Mammary epithelial cell (primary cell): ENCODE measurements at regions not wholly inside any gene's neighbourhood (a gene's known extent, or its start where the extent isn't known, plus 50 kb on each side); places are given as distances from the start of the nearest gene placed in this dataset.

Experiments
- EZH2 ChIP-seq: IDR thresholded peaks from 2 replicates; pipeline ENCODE4 v1.6.1; 2012; ENCODE audit warnings: low read length, inconsistent platforms, borderline replicate concordance
- TF ChIP-seq, protein P1 (sequence below), 2 donors: IDR thresholded peaks in 1 of 2; conservative IDR thresholded peaks in 1 of 2; 2 replicates each; pipeline ENCODE4 v1.5.1; 2011 to 2012; ENCODE audit warnings: inconsistent platforms in 2 of 2, low read length in 2 of 2, mild to moderate bottlenecking in 2 of 2, control low read depth in 1 of 2, low read depth in 1 of 2; ENCODE audit not compliant: insufficient read depth in 1 of 2; ENCODE audit errors: extremely low read depth in 1 of 2

DNA sequence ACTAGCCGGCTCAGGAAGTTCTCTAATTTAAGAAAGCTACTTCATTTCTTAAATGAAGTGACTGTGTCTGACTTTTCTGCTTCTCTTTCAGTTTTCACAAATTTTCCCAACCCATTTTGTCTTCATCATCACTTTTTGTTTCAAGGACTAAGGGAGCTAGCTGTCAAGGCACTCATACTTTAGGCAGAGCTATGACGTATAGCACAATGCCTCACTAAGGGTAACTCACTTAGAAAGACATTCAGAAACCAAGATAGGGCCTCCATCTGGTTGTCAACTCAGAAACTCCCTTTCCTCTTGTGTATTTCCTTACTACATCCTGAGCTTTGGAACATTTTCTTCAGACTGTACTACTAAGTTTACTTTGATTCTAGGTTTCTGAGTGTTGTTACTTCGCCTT lies 397.9 kb downstream of the TOX3 start:
- TF ChIP-seq EZH2, result no peak
- TF ChIP-seq, protein P1, sequence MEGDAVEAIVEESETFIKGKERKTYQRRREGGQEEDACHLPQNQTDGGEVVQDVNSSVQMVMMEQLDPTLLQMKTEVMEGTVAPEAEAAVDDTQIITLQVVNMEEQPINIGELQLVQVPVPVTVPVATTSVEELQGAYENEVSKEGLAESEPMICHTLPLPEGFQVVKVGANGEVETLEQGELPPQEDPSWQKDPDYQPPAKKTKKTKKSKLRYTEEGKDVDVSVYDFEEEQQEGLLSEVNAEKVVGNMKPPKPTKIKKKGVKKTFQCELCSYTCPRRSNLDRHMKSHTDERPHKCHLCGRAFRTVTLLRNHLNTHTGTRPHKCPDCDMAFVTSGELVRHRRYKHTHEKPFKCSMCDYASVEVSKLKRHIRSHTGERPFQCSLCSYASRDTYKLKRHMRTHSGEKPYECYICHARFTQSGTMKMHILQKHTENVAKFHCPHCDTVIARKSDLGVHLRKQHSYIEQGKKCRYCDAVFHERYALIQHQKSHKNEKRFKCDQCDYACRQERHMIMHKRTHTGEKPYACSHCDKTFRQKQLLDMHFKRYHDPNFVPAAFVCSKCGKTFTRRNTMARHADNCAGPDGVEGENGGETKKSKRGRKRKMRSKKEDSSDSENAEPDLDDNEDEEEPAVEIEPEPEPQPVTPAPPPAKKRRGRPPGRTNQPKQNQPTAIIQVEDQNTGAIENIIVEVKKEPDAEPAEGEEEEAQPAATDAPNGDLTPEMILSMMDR (conservative IDR thresholded peaks at IDR 0.05 in 1 of 2, IDR thresholded peaks at IDR 0.05 in 1 of 2; ENCODE audit: extremely low read depth in 1 of 2, insufficient read depth in 1 of 2, low read depth in 1 of 2, low read length in 2 of 2), result no peak
